GM23338 (cell line): ENCODE measurements at regions not wholly inside any gene's neighbourhood (a gene's known extent, or its start where the extent isn't known, plus 50 kb on each side); places are given as distances from the start of the nearest gene placed in this dataset.

ENCODE experiments used
- CREB1 ChIP-seq: fragments of 250-450 bp; sonication (Bioruptor Pico); IDR thresholded peaks from 2 replicates; pipeline ENCODE4 v1.5.0; 2020; ENCODE audit warnings: low read depth, mild to moderate bottlenecking, moderate library complexity
- EZH2 ChIP-seq: fragments of 200-600 bp; sonication (generic); IDR thresholded peaks from one replicate; pipeline ENCODE4 v1.8.0; 2017; ENCODE audit warnings: antibody characterized with exemption, mild to moderate bottlenecking, low read depth; ENCODE audit not compliant: unreplicated experiment
- EZH2phosphoT487 ChIP-seq: fragments of 200-600 bp; sonication (generic); IDR thresholded peaks from one replicate; pipeline ENCODE4 v1.8.1; 2018; ENCODE audit warnings: antibody characterized with exemption; ENCODE audit not compliant: unreplicated experiment
- POLR2AphosphoS5 ChIP-seq: IDR thresholded peaks from 2 replicates; pipeline ENCODE4 v1.6.1; 2016; ENCODE audit warnings: antibody characterized with exemption, low read depth
- TF ChIP-seq, protein P1 (sequence below), 2 experiments: fragments of 200-600 bp in 1 of 2; sonication (generic) in 1 of 2; conservative IDR thresholded peaks; 2 replicates each; pipeline versions ENCODE4 v1.5.1 to v1.6.1; 2016 to 2017; ENCODE audit warnings: antibody characterized with exemption in 2 of 2, low read depth in 2 of 2, mild to moderate bottlenecking in 2 of 2, moderate library complexity in 1 of 2
- TF ChIP-seq, protein P2 (sequence below): IDR thresholded peaks from 2 replicates; pipeline ENCODE4 v1.6.1; 2016; ENCODE audit warnings: antibody characterized with exemption
- TF ChIP-seq, protein P3 (sequence below): IDR thresholded peaks from one replicate; pipeline ENCODE4 v1.6.1; 2018; ENCODE audit warnings: antibody characterized with exemption; ENCODE audit not compliant: unreplicated experiment

DNA sequence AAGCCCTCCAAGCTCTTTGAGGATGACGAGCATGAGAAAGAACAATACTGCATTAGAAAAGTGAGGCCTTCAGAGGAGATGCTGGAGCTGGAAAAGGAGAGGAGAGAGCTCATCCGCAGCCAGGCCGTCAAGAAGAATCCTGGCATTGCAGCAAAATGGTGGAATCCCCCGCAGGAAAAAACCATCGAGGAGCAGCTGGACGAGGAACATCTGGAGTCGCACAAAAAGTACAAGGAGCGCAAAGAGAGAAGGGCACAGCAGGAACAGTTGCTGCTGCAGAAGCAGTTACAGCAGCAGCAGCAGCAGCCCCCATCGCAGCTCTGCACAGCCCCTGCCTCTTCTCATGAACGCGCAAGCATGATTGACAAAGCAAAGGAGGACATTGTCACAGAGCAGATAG is 71.2 kb downstream of the C9orf152 start:
- TF ChIP-seq, protein P1, sequence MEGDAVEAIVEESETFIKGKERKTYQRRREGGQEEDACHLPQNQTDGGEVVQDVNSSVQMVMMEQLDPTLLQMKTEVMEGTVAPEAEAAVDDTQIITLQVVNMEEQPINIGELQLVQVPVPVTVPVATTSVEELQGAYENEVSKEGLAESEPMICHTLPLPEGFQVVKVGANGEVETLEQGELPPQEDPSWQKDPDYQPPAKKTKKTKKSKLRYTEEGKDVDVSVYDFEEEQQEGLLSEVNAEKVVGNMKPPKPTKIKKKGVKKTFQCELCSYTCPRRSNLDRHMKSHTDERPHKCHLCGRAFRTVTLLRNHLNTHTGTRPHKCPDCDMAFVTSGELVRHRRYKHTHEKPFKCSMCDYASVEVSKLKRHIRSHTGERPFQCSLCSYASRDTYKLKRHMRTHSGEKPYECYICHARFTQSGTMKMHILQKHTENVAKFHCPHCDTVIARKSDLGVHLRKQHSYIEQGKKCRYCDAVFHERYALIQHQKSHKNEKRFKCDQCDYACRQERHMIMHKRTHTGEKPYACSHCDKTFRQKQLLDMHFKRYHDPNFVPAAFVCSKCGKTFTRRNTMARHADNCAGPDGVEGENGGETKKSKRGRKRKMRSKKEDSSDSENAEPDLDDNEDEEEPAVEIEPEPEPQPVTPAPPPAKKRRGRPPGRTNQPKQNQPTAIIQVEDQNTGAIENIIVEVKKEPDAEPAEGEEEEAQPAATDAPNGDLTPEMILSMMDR (conservative IDR thresholded peaks at IDR 0.05; ENCODE audit: low read depth in 2 of 2) = no peak
- no peak for TF ChIP-seq POLR2AphosphoS5
- no peak for TF ChIP-seq EZH2
- TF ChIP-seq CREB1 (CRISPR knock-in tag) = no peak
- TF ChIP-seq EZH2phosphoT487 = no peak
- TF ChIP-seq, protein P2, sequence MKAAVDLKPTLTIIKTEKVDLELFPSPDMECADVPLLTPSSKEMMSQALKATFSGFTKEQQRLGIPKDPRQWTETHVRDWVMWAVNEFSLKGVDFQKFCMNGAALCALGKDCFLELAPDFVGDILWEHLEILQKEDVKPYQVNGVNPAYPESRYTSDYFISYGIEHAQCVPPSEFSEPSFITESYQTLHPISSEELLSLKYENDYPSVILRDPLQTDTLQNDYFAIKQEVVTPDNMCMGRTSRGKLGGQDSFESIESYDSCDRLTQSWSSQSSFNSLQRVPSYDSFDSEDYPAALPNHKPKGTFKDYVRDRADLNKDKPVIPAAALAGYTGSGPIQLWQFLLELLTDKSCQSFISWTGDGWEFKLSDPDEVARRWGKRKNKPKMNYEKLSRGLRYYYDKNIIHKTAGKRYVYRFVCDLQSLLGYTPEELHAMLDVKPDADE = no peak
- TF ChIP-seq, protein P3, sequence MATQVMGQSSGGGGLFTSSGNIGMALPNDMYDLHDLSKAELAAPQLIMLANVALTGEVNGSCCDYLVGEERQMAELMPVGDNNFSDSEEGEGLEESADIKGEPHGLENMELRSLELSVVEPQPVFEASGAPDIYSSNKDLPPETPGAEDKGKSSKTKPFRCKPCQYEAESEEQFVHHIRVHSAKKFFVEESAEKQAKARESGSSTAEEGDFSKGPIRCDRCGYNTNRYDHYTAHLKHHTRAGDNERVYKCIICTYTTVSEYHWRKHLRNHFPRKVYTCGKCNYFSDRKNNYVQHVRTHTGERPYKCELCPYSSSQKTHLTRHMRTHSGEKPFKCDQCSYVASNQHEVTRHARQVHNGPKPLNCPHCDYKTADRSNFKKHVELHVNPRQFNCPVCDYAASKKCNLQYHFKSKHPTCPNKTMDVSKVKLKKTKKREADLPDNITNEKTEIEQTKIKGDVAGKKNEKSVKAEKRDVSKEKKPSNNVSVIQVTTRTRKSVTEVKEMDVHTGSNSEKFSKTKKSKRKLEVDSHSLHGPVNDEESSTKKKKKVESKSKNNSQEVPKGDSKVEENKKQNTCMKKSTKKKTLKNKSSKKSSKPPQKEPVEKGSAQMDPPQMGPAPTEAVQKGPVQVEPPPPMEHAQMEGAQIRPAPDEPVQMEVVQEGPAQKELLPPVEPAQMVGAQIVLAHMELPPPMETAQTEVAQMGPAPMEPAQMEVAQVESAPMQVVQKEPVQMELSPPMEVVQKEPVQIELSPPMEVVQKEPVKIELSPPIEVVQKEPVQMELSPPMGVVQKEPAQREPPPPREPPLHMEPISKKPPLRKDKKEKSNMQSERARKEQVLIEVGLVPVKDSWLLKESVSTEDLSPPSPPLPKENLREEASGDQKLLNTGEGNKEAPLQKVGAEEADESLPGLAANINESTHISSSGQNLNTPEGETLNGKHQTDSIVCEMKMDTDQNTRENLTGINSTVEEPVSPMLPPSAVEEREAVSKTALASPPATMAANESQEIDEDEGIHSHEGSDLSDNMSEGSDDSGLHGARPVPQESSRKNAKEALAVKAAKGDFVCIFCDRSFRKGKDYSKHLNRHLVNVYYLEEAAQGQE = no peak
